OCI-LY1 (cell line): ENCODE measurements at regions not wholly inside any gene's neighbourhood (a gene's known extent, or its start where the extent isn't known, plus 50 kb on each side); places are given as distances from the start of the nearest gene placed in this dataset.

Source experiments
- CTCF ChIP-seq: fragments of 200-600 bp; sonication (generic), shearing (Covaris generic); IDR thresholded peaks from 2 replicates; pipeline ENCODE4 v1.5.1; 2017; ENCODE audit warnings: mild to moderate bottlenecking, antibody characterized with exemption, low read length, moderate library complexity, mixed read lengths
- EZH2 ChIP-seq: fragments of 200-600 bp; sonication (generic), shearing (Covaris generic); IDR thresholded peaks from 2 replicates; pipeline ENCODE4 v1.8.0; 2017; ENCODE audit warnings: borderline replicate concordance, mixed run types, mild to moderate bottlenecking, antibody characterized with exemption, low read length, moderate library complexity, mixed read lengths

GRCh38 chr4:159837071-159837470, 734.2 kb downstream of the RAPGEF2 start:
- TF ChIP-seq CTCF (no peak), EZH2 (no peak)
